Peyer's patch (tissue), 4 donors: ENCODE measurements at regions not wholly inside any gene's neighbourhood (a gene's known extent, or its start where the extent isn't known, plus 50 kb on each side); places are given as distances from the start of the nearest gene placed in this dataset.
A peak's percentile ranks its signal among the peaks of the same experiment; 100 is the strongest.

Experiments
- DNase-seq, 3 donors: peaks; one replicate each; pipeline ENCODE4 v3.0.0-alpha.2; 2017 to 2019
- H3K27ac ChIP-seq, 4 donors: fragments of 200-600 bp; sonication (generic); one replicate each; pipeline ENCODE4 v1.5.1; 2016 to 2019
- H3K27me3 ChIP-seq, 2 donors: fragments of 200-600 bp; sonication (generic); one replicate each; pipeline ENCODE4 v1.5.1; 2019
- H3K36me3 ChIP-seq, 3 donors: fragments of 200-600 bp; sonication (generic); one replicate each; pipeline ENCODE4 v1.5.1; 2016 to 2019
- H3K4me1 ChIP-seq, 4 donors: fragments of 200-600 bp; sonication (generic); one replicate each; pipeline ENCODE4 v1.5.1; 2016 to 2019
- H3K4me3 ChIP-seq, 4 donors: fragments of 200-600 bp; sonication (generic); 1 replicate in 3 of 4; 2 replicates in 1 of 4; pipeline ENCODE4 v1.5.1; 2016 to 2019; ENCODE audit warnings: mild to moderate bottlenecking in 1 of 4
- H3K9me3 ChIP-seq, 4 donors: fragments of 200-600 bp; sonication (generic); one replicate each; pipeline ENCODE4 v1.5.1; 2016 to 2019; ENCODE audit warnings: mild to moderate bottlenecking in 1 of 4
- CTCF ChIP-seq, 6 experiments: fragments of 450-650 bp in 4 of 6; fragments of 200-600 bp in 2 of 6; sonication (generic) in 1 of 6; IDR thresholded peaks; one replicate each; pipeline ENCODE4 v1.5.1; 2017 to 2019; ENCODE audit warnings: antibody characterized with exemption in 6 of 6, mild to moderate bottlenecking in 3 of 6, moderate library complexity in 1 of 6
- POLR2A ChIP-seq, 2 donors: fragments of 450-650 bp; IDR thresholded peaks; one replicate each; pipeline ENCODE4 v1.5.1; 2017; ENCODE audit warnings: antibody characterized with exemption in 2 of 2, mild to moderate bottlenecking in 2 of 2, moderate library complexity in 2 of 2

- H3K27me3 ChIP-seq, result no peaks in the 10 kb centered on the region
- H3K4me1 ChIP-seq, result no peaks in the 10 kb centered on the region
- no peak for DNase-seq
- TF ChIP-seq POLR2A (IDR thresholded peaks at IDR 0.05) (no peak), CTCF (IDR thresholded peaks at IDR 0.05) (no peak)
- no peaks in the 10 kb centered on the region for H3K36me3 ChIP-seq
- no peak overlapping the region for H3K27ac ChIP-seq
- H3K4me3 ChIP-seq, result no peak overlapping the region
- peaks cover 0 to 6% (median 5%) of the 10 kb centered on the region in 4 donors for H3K9me3 ChIP-seq
Measured at GRCh38 chr2:190137561-190137960, 75.0 kb upstream of the MSTN start.

- DNase-seq, result no peak
- TF ChIP-seq CTCF (IDR thresholded peaks at IDR 0.05), result no peak
- H3K4me3 ChIP-seq, result no peak overlapping the region
- H3K9me3 ChIP-seq, result peaks cover 0 to 6% (median 5%) of the 10 kb centered on the region in 4 donors
- peak overlapping the region in 1 of 4 donors; percentile 5 for H3K27ac ChIP-seq
- no peaks in the 10 kb centered on the region for H3K36me3 ChIP-seq
- H3K4me1 ChIP-seq, result no peaks in the 10 kb centered on the region
- no peaks in the 10 kb centered on the region for H3K27me3 ChIP-seq
Measured at GRCh38 chr2:190136825-190137224, 74.3 kb upstream of the MSTN start.

GRCh38 chr2:190136259-190136658 is 73.7 kb upstream of the MSTN start:
- Histone ChIP-seq H3K4me1 (no peaks in the 10 kb centered on the region), H3K36me3 (no peaks in the 10 kb centered on the region), H3K27me3 (no peaks in the 10 kb centered on the region), H3K27ac (peak overlapping the region in 2 of 4 donors; percentile 5 to 23), H3K9me3 (peaks cover 0 to 6% (median 5%) of the 10 kb centered on the region in 4 donors), H3K4me3 (no peak overlapping the region)
- no peak for TF ChIP-seq POLR2A (IDR thresholded peaks at IDR 0.05)
- peak in 1 of 6 experiments; percentile 5 for TF ChIP-seq CTCF (IDR thresholded peaks at IDR 0.05)
- DNase-seq, result peak in 2 of 3 donors; percentile 44 to 62

GRCh38 chr2:190129421-190130199 is 67.1 kb upstream of the MSTN start:
- TF ChIP-seq POLR2A (IDR thresholded peaks at IDR 0.05) (no peak), CTCF (IDR thresholded peaks at IDR 0.05) (no peak)
- DNase-seq, result no peak
- Histone ChIP-seq H3K36me3 (no peaks in the 10 kb centered on the region), H3K27ac (no peak overlapping the region), H3K4me3 (no peak overlapping the region), H3K9me3 (no peaks in the 10 kb centered on the region), H3K27me3 (no peaks in the 10 kb centered on the region), H3K4me1 (no peaks in the 10 kb centered on the region)

- Histone ChIP-seq H3K27me3 (no peaks in the 10 kb centered on the region), H3K4me3 (no peak overlapping the region), H3K36me3 (no peaks in the 10 kb centered on the region), H3K27ac (no peak overlapping the region), H3K4me1 (no peaks in the 10 kb centered on the region), H3K9me3 (no peaks in the 10 kb centered on the region)
- TF ChIP-seq POLR2A (IDR thresholded peaks at IDR 0.05) (no peak), CTCF (IDR thresholded peaks at IDR 0.05) (no peak)
- DNase-seq, result no peak
Measured at GRCh38 chr2:190127651-190128050, 65.1 kb upstream of the MSTN start.
